ENCODE measurements at regions not wholly inside any gene's neighbourhood (a gene's known extent, or its start where the extent isn't known, plus 50 kb on each side); places are given as distances from the start of the nearest gene placed in this dataset.
"Not testable (repeated sequence)": the region's sequence is repeated elsewhere in the genome, so short reads cannot be mapped to it uniquely, and the experiment has no call there.

DNA sequence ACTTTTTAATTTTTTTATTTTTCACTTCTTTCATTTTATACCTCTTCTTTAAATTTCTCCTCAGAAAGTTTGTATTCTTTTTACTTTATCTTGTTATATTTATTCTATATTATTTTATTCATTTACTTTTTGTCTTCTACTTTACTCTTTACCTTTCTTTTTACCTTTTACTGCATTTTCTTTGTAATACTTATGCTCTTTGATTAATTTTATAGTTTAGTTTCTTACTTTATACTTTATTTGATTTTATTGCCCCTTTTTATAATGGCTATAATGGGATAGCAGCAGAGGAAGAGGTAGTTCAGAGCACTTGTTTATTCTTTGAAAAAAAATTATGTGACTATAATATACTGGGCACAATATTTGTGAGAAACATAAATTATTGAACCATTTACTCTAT, 542.6 kb upstream of the SPRY2 start:
- no peak for DNase-seq
- peaks cover 0 to 18% (median 0%) of the 10 kb centered on the region in 3 donors for H3K4me1 ChIP-seq (ENCODE audit: control insufficient read depth in 3 of 3, insufficient read depth in 2 of 3, low read depth in 1 of 3, low read length in 2 of 3)
- no peaks in the 10 kb centered on the region for H3K27me3 ChIP-seq (ENCODE audit: control insufficient read depth in 3 of 3, insufficient read depth in 3 of 3, low read length in 3 of 3)
- no peak overlapping the region for H3K27ac ChIP-seq (ENCODE audit: low read depth in 1 of 3, low read length in 2 of 3)
- H3K4me3 ChIP-seq (ENCODE audit: low read depth in 1 of 3, low read length in 3 of 3): no peak overlapping the region
- no peaks in the 10 kb centered on the region for H3K9me3 ChIP-seq (ENCODE audit: control insufficient read depth in 2 of 2, insufficient read depth in 1 of 2, low read depth in 1 of 2, low read length in 1 of 2)
- peak; percentile 91 for FAIRE-seq
- H3K36me3 ChIP-seq (ENCODE audit: control insufficient read depth in 3 of 3, insufficient read depth in 2 of 3, low read depth in 1 of 3, low read length in 3 of 3): no peaks in the 10 kb centered on the region

DNA sequence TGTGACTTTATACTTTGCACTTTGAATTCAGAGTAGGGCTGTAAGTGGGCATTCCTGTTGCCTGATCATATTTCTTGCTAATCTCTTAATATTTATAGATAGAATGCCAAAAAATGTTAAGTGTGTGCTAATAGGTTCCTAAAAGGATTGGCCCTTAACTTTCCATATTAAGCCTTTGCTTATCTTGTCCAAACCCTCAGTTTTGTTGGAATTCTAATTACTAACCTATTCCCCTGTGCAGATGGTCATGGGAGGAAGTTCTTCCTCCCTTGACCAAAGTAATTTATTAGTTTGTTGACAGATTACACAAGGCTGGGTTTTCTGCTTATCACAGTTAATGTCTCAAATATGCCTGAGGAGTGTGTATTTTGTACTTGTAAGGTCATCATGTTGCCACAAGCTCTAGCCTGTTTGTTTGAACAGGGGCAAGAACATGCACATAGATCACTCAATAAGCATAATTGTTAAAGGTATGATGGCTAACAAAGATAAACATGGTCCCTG, 541.1 kb upstream of the SPRY2 start:
- H3K27me3 ChIP-seq (ENCODE audit: control insufficient read depth in 3 of 3, insufficient read depth in 3 of 3, low read length in 3 of 3): no peaks in the 10 kb centered on the region
- DNase-seq (peak in 1 of 2 donors; percentile 18), FAIRE-seq (no peak)
- H3K4me1 ChIP-seq (ENCODE audit: control insufficient read depth in 3 of 3, insufficient read depth in 2 of 3, low read depth in 1 of 3, low read length in 2 of 3): peaks cover 0 to 18% (median 0%) of the 10 kb centered on the region in 3 donors
- H3K9me3 ChIP-seq (ENCODE audit: control insufficient read depth in 2 of 2, insufficient read depth in 1 of 2, low read depth in 1 of 2, low read length in 1 of 2): no peaks in the 10 kb centered on the region
- H3K36me3 ChIP-seq (ENCODE audit: control insufficient read depth in 3 of 3, insufficient read depth in 2 of 3, low read depth in 1 of 3, low read length in 3 of 3): no peaks in the 10 kb centered on the region
- H3K27ac ChIP-seq (ENCODE audit: low read depth in 1 of 3, low read length in 2 of 3): no peak overlapping the region
- H3K4me3 ChIP-seq (ENCODE audit: low read depth in 1 of 3, low read length in 3 of 3): no peak overlapping the region

DNA sequence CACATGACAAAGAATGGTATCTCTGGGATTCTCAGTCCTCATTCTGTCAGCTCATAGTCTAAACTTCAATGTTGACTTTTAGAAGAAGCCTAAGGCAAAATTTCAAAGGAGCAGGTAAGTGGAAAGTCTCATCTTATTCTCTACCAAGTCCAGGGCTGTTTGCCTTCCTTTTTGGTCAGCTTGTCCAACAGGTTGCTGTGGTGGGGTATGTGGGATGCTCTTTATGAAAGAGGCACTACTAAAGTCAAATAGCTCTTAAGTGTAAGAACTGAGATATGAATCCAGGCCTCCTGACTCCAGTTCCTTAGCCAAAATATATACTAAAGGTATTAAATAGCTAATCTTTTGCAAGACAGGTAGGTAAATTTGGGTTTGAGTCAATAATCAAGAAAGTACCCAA, 540.6 kb upstream of the SPRY2 start:
- no peak overlapping the region for H3K4me3 ChIP-seq (ENCODE audit: low read depth in 1 of 3, low read length in 3 of 3)
- H3K9me3 ChIP-seq (ENCODE audit: control insufficient read depth in 2 of 2, insufficient read depth in 1 of 2, low read depth in 1 of 2, low read length in 1 of 2): no peaks in the 10 kb centered on the region
- no peaks in the 10 kb centered on the region for H3K36me3 ChIP-seq (ENCODE audit: control insufficient read depth in 3 of 3, insufficient read depth in 2 of 3, low read depth in 1 of 3, low read length in 3 of 3)
- H3K27me3 ChIP-seq (ENCODE audit: control insufficient read depth in 3 of 3, insufficient read depth in 3 of 3, low read length in 3 of 3): no peaks in the 10 kb centered on the region
- DNase-seq (no peak), FAIRE-seq (no peak)
- H3K4me1 ChIP-seq (ENCODE audit: control insufficient read depth in 3 of 3, insufficient read depth in 2 of 3, low read depth in 1 of 3, low read length in 2 of 3): peaks cover 0 to 18% (median 0%) of the 10 kb centered on the region in 3 donors
- no peak overlapping the region for H3K27ac ChIP-seq (ENCODE audit: low read depth in 1 of 3, low read length in 2 of 3)

DNA sequence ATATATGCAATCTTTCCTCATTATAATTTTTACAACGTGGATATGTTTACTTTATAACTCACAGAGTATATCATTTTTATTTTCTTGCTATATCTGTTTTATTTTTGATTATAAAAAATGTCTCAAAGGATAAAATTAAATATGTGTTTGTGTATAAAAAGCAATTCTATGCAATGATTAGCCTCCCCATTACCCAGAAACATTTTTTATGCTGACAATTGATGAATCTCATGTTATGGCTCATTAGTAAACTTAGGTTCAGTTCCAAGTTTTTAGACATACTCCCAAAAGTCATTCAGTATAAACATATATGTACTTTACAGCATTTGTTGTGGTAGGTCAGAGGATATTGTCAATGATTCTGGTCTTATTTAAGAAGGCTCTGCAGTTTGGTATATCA, 540.1 kb upstream of the SPRY2 start:
- no peak overlapping the region for H3K27ac ChIP-seq (ENCODE audit: low read depth in 1 of 3, low read length in 2 of 3)
- H3K9me3 ChIP-seq (ENCODE audit: control insufficient read depth in 2 of 2, insufficient read depth in 1 of 2, low read depth in 1 of 2, low read length in 1 of 2): no peaks in the 10 kb centered on the region
- H3K27me3 ChIP-seq (ENCODE audit: control insufficient read depth in 3 of 3, insufficient read depth in 3 of 3, low read length in 3 of 3): no peaks in the 10 kb centered on the region
- WGBS, 3 donors: 15 to 51% (median 28%) methylated on average over 1 of the region's 1 CpG
- no peak overlapping the region for H3K4me3 ChIP-seq (ENCODE audit: low read depth in 1 of 3, low read length in 3 of 3)
- peaks cover 0 to 18% (median 0%) of the 10 kb centered on the region in 3 donors for H3K4me1 ChIP-seq (ENCODE audit: control insufficient read depth in 3 of 3, insufficient read depth in 2 of 3, low read depth in 1 of 3, low read length in 2 of 3)
- DNase-seq (no peak), FAIRE-seq (no peak)
- H3K36me3 ChIP-seq (ENCODE audit: control insufficient read depth in 3 of 3, insufficient read depth in 2 of 3, low read depth in 1 of 3, low read length in 3 of 3): no peaks in the 10 kb centered on the region

DNA sequence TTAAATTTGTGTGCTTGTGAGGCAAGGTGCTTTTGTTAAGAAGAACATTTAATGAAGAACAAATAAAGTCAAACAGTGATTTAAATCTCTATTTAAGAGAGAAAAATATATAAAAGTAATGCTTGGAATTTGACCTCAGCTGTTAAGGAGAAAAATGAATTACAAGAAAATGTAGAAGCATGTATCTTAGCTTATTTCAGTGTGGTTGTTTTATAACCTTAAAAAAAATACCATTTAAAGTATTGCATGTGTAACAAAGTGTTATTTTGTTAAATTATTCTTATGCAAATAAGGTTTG, 537.0 kb upstream of the SPRY2 start:
- peaks cover 0 to 10% (median 0%) of the 10 kb centered on the region in 3 donors for H3K4me1 ChIP-seq (ENCODE audit: control insufficient read depth in 3 of 3, insufficient read depth in 2 of 3, low read depth in 1 of 3, low read length in 2 of 3)
- FAIRE-seq: no peak
- no peaks in the 10 kb centered on the region for H3K36me3 ChIP-seq (ENCODE audit: control insufficient read depth in 3 of 3, insufficient read depth in 2 of 3, low read depth in 1 of 3, low read length in 3 of 3)
- DNase-seq: no peak
- H3K27ac ChIP-seq (ENCODE audit: low read depth in 1 of 3, low read length in 2 of 3): no peak overlapping the region
- no peaks in the 10 kb centered on the region for H3K9me3 ChIP-seq (ENCODE audit: control insufficient read depth in 2 of 2, insufficient read depth in 1 of 2, low read depth in 1 of 2, low read length in 1 of 2)
- H3K4me3 ChIP-seq (ENCODE audit: low read depth in 1 of 3, low read length in 3 of 3): no peak overlapping the region
- no peaks in the 10 kb centered on the region for H3K27me3 ChIP-seq (ENCODE audit: control insufficient read depth in 3 of 3, insufficient read depth in 3 of 3, low read length in 3 of 3)

DNA sequence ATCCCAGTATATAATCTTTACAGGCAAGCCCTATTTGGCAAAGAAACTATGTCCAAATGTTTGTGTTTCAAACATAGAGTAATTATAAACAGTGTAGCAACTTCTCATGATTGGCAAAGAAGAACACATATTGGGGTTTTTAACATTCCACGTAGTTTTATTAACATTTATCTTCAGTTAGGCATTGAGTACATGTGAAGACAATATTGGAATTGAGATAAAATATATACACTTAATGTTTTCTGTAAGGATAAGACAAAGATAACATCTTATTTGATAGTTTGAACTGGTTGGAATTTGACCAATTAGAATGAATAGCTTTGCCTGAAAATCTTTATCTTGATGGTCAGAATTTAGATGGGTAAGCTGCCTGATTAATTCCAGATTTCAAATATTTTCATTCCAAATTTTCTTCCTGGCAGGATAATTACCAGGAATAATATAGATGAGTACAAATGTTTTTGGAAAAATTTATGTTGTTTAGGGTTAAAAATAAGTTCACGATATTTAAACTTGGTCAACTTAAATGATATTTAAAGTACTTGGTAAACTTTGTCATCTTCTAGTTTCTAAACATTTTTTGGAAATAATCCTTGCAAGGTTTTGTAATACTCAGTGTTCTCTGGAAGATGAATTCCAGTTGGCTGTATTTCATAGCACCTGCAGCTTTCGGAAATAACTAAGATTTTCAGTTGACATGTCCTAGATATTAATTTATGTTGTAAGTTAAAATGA, 536.5 kb upstream of the SPRY2 start:
- Histone ChIP-seq H3K27me3 (ENCODE audit: control insufficient read depth in 3 of 3, insufficient read depth in 3 of 3, low read length in 3 of 3) (no peaks in the 10 kb centered on the region), H3K4me1 (ENCODE audit: control insufficient read depth in 3 of 3, insufficient read depth in 2 of 3, low read depth in 1 of 3, low read length in 2 of 3) (peaks cover 0 to 10% (median 0%) of the 10 kb centered on the region in 3 donors), H3K4me3 (ENCODE audit: low read depth in 1 of 3, low read length in 3 of 3) (no peak overlapping the region), H3K36me3 (ENCODE audit: control insufficient read depth in 3 of 3, insufficient read depth in 2 of 3, low read depth in 1 of 3, low read length in 3 of 3) (no peaks in the 10 kb centered on the region), H3K27ac (ENCODE audit: low read depth in 1 of 3, low read length in 2 of 3) (no peak overlapping the region), H3K9me3 (ENCODE audit: control insufficient read depth in 2 of 2, insufficient read depth in 1 of 2, low read depth in 1 of 2, low read length in 1 of 2) (no peaks in the 10 kb centered on the region)
- FAIRE-seq (no peak), DNase-seq (no peak)
- 71 to 74% (median 71%) methylated on average over 3 of the region's 3 CpGs for WGBS, 3 donors

DNA sequence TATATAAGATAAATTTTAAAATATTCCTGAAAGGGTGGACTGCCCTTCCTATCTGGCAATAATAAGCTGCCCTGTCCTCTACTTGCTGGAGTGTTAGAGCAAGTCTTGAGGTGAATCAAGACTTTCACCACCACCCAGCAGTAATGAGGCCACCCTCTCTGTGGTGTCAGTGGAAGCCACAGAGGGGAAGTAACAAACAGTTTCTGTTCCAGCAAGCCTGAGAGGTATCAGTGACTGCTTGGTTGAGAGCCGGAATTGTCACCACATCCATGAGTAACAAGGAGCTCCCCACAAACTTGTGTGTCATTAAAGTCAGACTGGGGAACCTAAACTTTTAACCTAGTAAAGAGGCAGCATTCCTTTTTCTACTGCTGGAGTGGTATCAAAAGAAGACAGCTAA, 532.7 kb upstream of the SPRY2 start:
- Histone ChIP-seq H3K4me3 (ENCODE audit: low read depth in 1 of 3, low read length in 3 of 3) (no peak overlapping the region), H3K27me3 (ENCODE audit: control insufficient read depth in 3 of 3, insufficient read depth in 3 of 3, low read length in 3 of 3) (no peaks in the 10 kb centered on the region), H3K9me3 (ENCODE audit: control insufficient read depth in 2 of 2, insufficient read depth in 1 of 2, low read depth in 1 of 2, low read length in 1 of 2) (no peaks in the 10 kb centered on the region), H3K4me1 (ENCODE audit: control insufficient read depth in 3 of 3, insufficient read depth in 2 of 3, low read depth in 1 of 3, low read length in 2 of 3) (no peaks in the 10 kb centered on the region), H3K36me3 (ENCODE audit: control insufficient read depth in 3 of 3, insufficient read depth in 2 of 3, low read depth in 1 of 3, low read length in 3 of 3) (no peaks in the 10 kb centered on the region), H3K27ac (ENCODE audit: low read depth in 1 of 3, low read length in 2 of 3) (no peak overlapping the region)
- 46 to 90% (median 73%) methylated on average over 1 of the region's 1 CpG for WGBS, 3 donors
- DNase-seq (no peak), FAIRE-seq (no peak)

DNA sequence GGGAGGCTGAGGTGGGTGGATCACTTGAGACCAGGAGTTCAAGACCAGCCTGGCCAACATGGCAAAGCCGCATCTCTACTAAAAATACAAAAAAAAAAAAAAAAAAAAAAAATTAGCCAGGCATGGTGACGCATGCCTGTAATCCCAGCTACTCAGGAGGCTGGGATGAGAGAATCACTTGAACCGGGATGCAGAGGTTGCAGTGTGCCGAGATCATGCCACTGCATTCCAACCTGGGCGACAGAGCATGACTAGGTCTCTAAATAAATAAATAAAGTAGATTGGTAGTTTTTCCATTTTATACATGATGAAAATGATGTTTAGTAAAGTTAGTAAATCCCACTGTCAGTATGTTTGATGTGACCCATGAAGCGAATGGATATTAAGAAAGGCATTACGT, 531.0 kb upstream of the SPRY2 start:
- 91 to 95% (median 95%) methylated on average over 7 of the region's 7 CpGs for WGBS, 3 donors
- DNase-seq; H3K36me3 ChIP-seq (ENCODE audit: control insufficient read depth in 3 of 3, insufficient read depth in 2 of 3, low read depth in 1 of 3, low read length in 3 of 3); H3K9me3 ChIP-seq (ENCODE audit: control insufficient read depth in 2 of 2, insufficient read depth in 1 of 2, low read depth in 1 of 2, low read length in 1 of 2); H3K27ac ChIP-seq (ENCODE audit: low read depth in 1 of 3, low read length in 2 of 3); FAIRE-seq; H3K4me3 ChIP-seq (ENCODE audit: low read depth in 1 of 3, low read length in 3 of 3); H3K27me3 ChIP-seq (ENCODE audit: control insufficient read depth in 3 of 3, insufficient read depth in 3 of 3, low read length in 3 of 3); H3K4me1 ChIP-seq (ENCODE audit: control insufficient read depth in 3 of 3, insufficient read depth in 2 of 3, low read depth in 1 of 3, low read length in 2 of 3): not testable (repeated sequence)

DNA sequence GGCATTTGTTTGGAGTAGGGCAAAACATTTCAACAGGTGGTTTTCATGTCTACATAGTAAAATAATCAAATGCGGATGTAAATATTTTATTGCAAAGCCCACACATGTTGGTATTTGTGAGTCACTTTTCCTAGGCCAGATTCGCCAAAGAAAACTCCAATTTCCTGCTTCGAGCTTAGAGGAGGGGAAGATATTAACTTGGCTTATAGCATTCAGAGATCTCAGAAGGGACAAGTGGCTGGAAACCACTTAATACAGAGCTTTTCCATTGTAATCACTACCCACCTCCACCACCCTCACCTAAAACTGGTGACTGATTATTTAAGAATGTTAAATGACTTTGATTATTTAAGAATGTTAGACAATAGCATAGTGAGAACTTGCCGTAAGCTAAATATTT, 530.6 kb upstream of the SPRY2 start:
- Histone ChIP-seq H3K9me3 (ENCODE audit: control insufficient read depth in 2 of 2, insufficient read depth in 1 of 2, low read depth in 1 of 2, low read length in 1 of 2) (no peaks in the 10 kb centered on the region), H3K36me3 (ENCODE audit: control insufficient read depth in 3 of 3, insufficient read depth in 2 of 3, low read depth in 1 of 3, low read length in 3 of 3) (no peaks in the 10 kb centered on the region), H3K4me1 (ENCODE audit: control insufficient read depth in 3 of 3, insufficient read depth in 2 of 3, low read depth in 1 of 3, low read length in 2 of 3) (no peaks in the 10 kb centered on the region), H3K27me3 (ENCODE audit: control insufficient read depth in 3 of 3, insufficient read depth in 3 of 3, low read length in 3 of 3) (no peaks in the 10 kb centered on the region), H3K27ac (ENCODE audit: low read depth in 1 of 3, low read length in 2 of 3) (no peak overlapping the region), H3K4me3 (ENCODE audit: low read depth in 1 of 3, low read length in 3 of 3) (no peak overlapping the region)
- 85 to 91% (median 91%) methylated on average over 4 of the region's 4 CpGs for WGBS, 3 donors
- DNase-seq (no peak), FAIRE-seq (no peak)

Measured in small intestine (tissue), 7 donors.